Karpas-422 (cell line): ENCODE measurements at regions not wholly inside any gene's neighbourhood (a gene's known extent, or its start where the extent isn't known, plus 50 kb on each side); places are given as distances from the start of the nearest gene placed in this dataset.

Experiments used
- DNase-seq: peaks from one replicate; pipeline ENCODE4 v3.0.0-alpha.2; 2015
- H2AFZ ChIP-seq: fragments of 200-600 bp; sonication (generic); 2 replicates; pipeline ENCODE4 v1.6.1; 2014; ENCODE audit warnings: antibody characterized with exemption, low read length, mixed read lengths
- H3K27ac ChIP-seq: fragments of 200-600 bp; sonication (generic); 2 replicates; pipeline ENCODE4 v1.5.1; 2014; ENCODE audit warnings: mild to moderate bottlenecking, low read length, moderate library complexity
- H3K27me3 ChIP-seq: fragments of 200-600 bp; sonication (generic); 2 replicates; pipeline ENCODE4 v1.6.1; 2014; ENCODE audit warnings: low read length, mixed read lengths
- H3K36me3 ChIP-seq: fragments of 200-600 bp; sonication (generic); 2 replicates; pipeline ENCODE4 v1.6.1; 2014; ENCODE audit warnings: low read length, mixed read lengths; ENCODE audit not compliant: insufficient read depth
- H3K4me1 ChIP-seq: fragments of 200-600 bp; sonication (generic); 2 replicates; pipeline ENCODE4 v1.6.1; 2014; ENCODE audit warnings: mild to moderate bottlenecking, low read length, mixed read lengths
- H3K4me2 ChIP-seq: fragments of 200-600 bp; sonication (generic); 2 replicates; pipeline ENCODE4 v1.6.1; 2014; ENCODE audit warnings: low read length, low read depth, mild to moderate bottlenecking; ENCODE audit not compliant: poor library complexity, severe bottlenecking
- H3K4me3 ChIP-seq: fragments of 200-600 bp; sonication (generic); 2 replicates; pipeline ENCODE4 v1.5.1; 2014; ENCODE audit warnings: mild to moderate bottlenecking, antibody characterized with exemption, low read length, mixed read lengths
- H3K79me2 ChIP-seq: fragments of 200-600 bp; sonication (generic); 2 replicates; pipeline ENCODE4 v1.6.1; 2014; ENCODE audit warnings: mild to moderate bottlenecking, low read length, mixed read lengths
- H3K9ac ChIP-seq: fragments of 200-600 bp; sonication (generic); 2 replicates; pipeline ENCODE4 v1.6.0; 2014; ENCODE audit warnings: low read length
- H3K9me2 ChIP-seq: fragments of 200-600 bp; sonication (generic), shearing (Covaris generic); replicated peaks from 2 replicates; pipeline ENCODE4 v1.6.0; 2014; ENCODE audit warnings: mild to moderate bottlenecking, low read length, moderate library complexity; ENCODE audit not compliant: insufficient read depth
- H3K9me3 ChIP-seq: fragments of 300-700, 200-600 bp; sonication (generic); 2 replicates; pipeline ENCODE4 v1.6.1; 2014; ENCODE audit warnings: low read length, mixed read lengths
- H4K20me1 ChIP-seq: fragments of 200-600 bp; sonication (generic); 2 replicates; pipeline ENCODE4 v1.6.1; 2014; ENCODE audit warnings: mild to moderate bottlenecking, antibody characterized with exemption, low read length, low read depth; ENCODE audit not compliant: insufficient read depth

DNA sequence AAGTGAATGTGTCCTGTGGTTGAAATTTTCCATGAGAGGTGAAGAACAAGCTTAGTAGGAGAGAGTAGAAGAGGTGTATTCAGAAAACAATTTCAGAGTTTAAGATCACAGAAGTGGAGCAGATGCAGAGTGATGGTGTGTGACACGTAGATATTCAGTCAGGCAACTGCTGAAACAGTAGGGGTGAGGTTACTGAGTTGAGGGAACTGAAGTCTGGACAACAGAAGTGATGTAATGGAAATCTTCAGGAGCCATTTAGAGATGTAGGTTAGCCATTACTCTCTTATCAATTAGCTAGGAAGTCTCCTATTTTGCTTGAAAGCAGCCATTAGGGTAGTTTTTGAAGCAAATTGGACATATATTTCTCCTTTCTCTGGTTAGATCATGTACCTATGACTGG lies 584.4 kb downstream of the PKHD1 start:
- Histone ChIP-seq H4K20me1 (no peaks in the 10 kb centered on the region), H3K4me3 (no peak overlapping the region), H3K4me2 (no peak overlapping the region)

DNA sequence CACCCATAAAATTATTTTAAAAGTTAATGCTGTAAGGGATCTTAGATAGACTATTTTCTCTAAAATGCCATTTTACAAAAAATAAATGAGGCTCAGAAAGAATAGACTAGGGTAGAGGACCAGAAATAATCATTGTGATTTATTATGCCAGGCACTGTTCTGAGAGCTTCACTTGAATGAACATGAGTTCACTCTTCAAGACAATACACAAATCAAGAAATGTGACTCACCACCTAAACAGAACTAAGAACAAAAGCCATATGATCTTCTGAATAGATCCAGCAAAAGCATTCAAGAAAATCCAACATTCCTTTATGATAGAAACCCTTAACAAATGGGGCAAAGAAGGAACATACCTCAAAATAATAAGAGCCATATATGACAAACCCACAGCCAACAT lies 582.0 kb downstream of the PKHD1 start:
- no peak overlapping the region for H3K4me3 ChIP-seq
- H3K4me2 ChIP-seq, result no peak overlapping the region
- no peaks in the 10 kb centered on the region for H3K27me3 ChIP-seq
- H3K4me1 ChIP-seq, result no peaks in the 10 kb centered on the region
- H2AFZ ChIP-seq, result no peak overlapping the region
- H3K36me3 ChIP-seq, result no peaks in the 10 kb centered on the region
- H4K20me1 ChIP-seq, result no peaks in the 10 kb centered on the region
- H3K27ac ChIP-seq, result no peak overlapping the region
- no peaks in the 10 kb centered on the region for H3K79me2 ChIP-seq
- DNase-seq, result no peak
- H3K9ac ChIP-seq, result no peak overlapping the region
- H3K9me3 ChIP-seq, result no peaks in the 10 kb centered on the region
- no peaks in the 10 kb centered on the region for H3K9me2 ChIP-seq

More for the DNA sequence above, 584.4 kb downstream of the PKHD1 start:
- H3K9me2 ChIP-seq, result no peaks in the 10 kb centered on the region
- no peaks in the 10 kb centered on the region for H3K9me3 ChIP-seq
- H3K36me3 ChIP-seq, result no peaks in the 10 kb centered on the region
- no peak overlapping the region for H2AFZ ChIP-seq
- H3K9ac ChIP-seq, result no peak overlapping the region
- no peaks in the 10 kb centered on the region for H3K27me3 ChIP-seq
- no peaks in the 10 kb centered on the region for H3K4me1 ChIP-seq
- H3K27ac ChIP-seq, result no peak overlapping the region
- no peak for DNase-seq
- H3K79me2 ChIP-seq, result no peaks in the 10 kb centered on the region

- Histone ChIP-seq H3K36me3 (no peaks in the 10 kb centered on the region), H3K9me2 (no peaks in the 10 kb centered on the region), H3K4me1 (no peaks in the 10 kb centered on the region), H3K9me3 (no peaks in the 10 kb centered on the region), H2AFZ (no peak overlapping the region), H4K20me1 (no peaks in the 10 kb centered on the region), H3K79me2 (no peaks in the 10 kb centered on the region), H3K27ac (no peak overlapping the region), H3K27me3 (no peaks in the 10 kb centered on the region), H3K4me3 (no peak overlapping the region), H3K9ac (no peak overlapping the region), H3K4me2 (no peak overlapping the region)
- DNase-seq, result no peak
Observed at GRCh38 chr6:51509597-51509996, 577.8 kb downstream of the PKHD1 start.

GRCh38 chr6:51511081-51511480 lies 576.3 kb downstream of the PKHD1 start:
- H3K27ac ChIP-seq, result no peak overlapping the region
- no peaks in the 10 kb centered on the region for H3K9me3 ChIP-seq
- H3K9me2 ChIP-seq, result no peaks in the 10 kb centered on the region
- H4K20me1 ChIP-seq, result no peaks in the 10 kb centered on the region
- no peak overlapping the region for H3K9ac ChIP-seq
- H3K4me3 ChIP-seq, result no peak overlapping the region
- H3K27me3 ChIP-seq, result 0 out of 2 replicates have a peak, but pooled peaks cover 4% of the 10 kb centered on the region
- no peaks in the 10 kb centered on the region for H3K4me1 ChIP-seq
- H3K36me3 ChIP-seq, result no peaks in the 10 kb centered on the region
- H3K79me2 ChIP-seq, result no peaks in the 10 kb centered on the region
- DNase-seq, result no peak
- no peak overlapping the region for H3K4me2 ChIP-seq
- no peak overlapping the region for H2AFZ ChIP-seq

DNA sequence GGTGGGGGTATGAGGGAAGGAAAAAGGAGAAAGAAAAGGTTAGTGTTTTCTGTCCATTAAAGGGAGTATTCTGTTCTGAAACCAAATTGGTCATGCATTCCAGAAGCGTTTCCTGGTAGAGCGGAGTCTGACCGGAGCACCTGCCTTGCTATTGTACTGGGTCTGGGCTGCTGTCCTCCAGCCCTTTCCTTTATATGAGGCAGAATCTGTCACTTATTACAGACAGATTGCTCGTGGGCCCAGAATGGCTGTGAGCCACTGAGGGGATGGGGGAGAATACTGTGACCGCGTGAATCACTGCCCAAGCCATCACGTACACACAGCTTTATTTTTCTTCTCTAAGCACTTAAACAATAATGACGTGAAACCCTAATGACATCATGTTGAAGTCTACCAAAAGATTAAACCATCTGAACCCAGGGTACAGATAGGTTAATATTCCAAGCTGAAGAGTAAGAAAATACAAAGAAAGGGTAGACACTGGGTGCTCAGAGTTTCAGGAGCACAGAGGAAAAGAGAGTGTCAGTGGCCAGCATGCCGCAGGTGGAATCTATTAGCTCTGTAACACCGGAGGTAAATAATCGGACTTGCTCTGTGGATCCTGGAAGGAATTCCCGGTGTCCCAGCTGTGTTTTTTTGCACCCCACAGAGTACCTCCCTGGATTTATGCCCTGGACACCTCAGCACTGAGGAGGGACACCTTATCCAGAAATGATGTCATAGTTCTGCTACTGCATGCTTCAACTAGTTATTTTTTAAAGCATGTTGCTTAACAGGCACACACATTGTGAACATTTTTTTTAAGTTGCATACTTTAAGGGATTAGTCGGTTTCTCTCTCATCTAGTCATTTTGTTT lies 573.3 kb downstream of the PKHD1 start:
- Histone ChIP-seq H3K9me3 (no peaks in the 10 kb centered on the region), H3K79me2 (no peaks in the 10 kb centered on the region), H3K4me1 (no peaks in the 10 kb centered on the region), H3K9me2 (no peaks in the 10 kb centered on the region), H4K20me1 (no peaks in the 10 kb centered on the region), H3K4me3 (no peak overlapping the region), H2AFZ (no peak overlapping the region), H3K9ac (no peak overlapping the region), H3K4me2 (no peak overlapping the region), H3K36me3 (no peaks in the 10 kb centered on the region), H3K27me3 (0 out of 2 replicates have a peak, but pooled peaks cover 4% of the 10 kb centered on the region), H3K27ac (no peak overlapping the region)
- no peak for DNase-seq

- Histone ChIP-seq H3K9ac (no peak overlapping the region), H2AFZ (no peak overlapping the region)
Observed at GRCh38 chr6:51514748-51515402, 572.5 kb downstream of the PKHD1 start.

DNA sequence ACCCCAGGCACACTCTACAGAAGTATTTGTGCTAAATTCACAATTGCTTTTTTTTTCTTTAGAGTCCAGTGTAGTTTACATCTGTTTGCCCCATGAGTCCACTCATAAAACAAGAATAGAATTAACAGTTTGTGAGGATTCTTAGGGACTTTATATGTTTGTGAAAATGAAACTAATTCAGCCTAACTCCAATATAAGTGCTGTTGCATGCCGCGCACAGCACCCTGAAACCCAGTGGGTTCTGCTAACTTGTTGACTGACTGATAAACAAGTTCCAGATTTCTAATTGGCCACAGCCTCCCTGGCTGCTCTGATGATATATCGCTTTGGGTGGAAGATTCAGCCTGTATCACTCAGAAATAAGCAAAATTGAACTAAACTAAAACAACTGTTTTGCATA lies 561.4 kb downstream of the PKHD1 start:
- H3K4me2 ChIP-seq, result no peak overlapping the region
- H3K9ac ChIP-seq, result no peak overlapping the region
- H3K27ac ChIP-seq, result no peak overlapping the region
- no peaks in the 10 kb centered on the region for H4K20me1 ChIP-seq
- no peaks in the 10 kb centered on the region for H3K27me3 ChIP-seq
- no peaks in the 10 kb centered on the region for H3K36me3 ChIP-seq
- no peaks in the 10 kb centered on the region for H3K79me2 ChIP-seq
- H2AFZ ChIP-seq, result no peak overlapping the region
- H3K9me2 ChIP-seq, result no peaks in the 10 kb centered on the region
- H3K4me1 ChIP-seq, result no peaks in the 10 kb centered on the region
- no peak overlapping the region for H3K4me3 ChIP-seq
- DNase-seq, result no peak
- no peaks in the 10 kb centered on the region for H3K9me3 ChIP-seq

More at GRCh38 chr6:51514748-51515402, 572.5 kb downstream of the PKHD1 start:
- no peak for DNase-seq
- no peaks in the 10 kb centered on the region for H3K4me1 ChIP-seq
- no peaks in the 10 kb centered on the region for H3K79me2 ChIP-seq
- H4K20me1 ChIP-seq, result no peaks in the 10 kb centered on the region
- 0 out of 2 replicates have a peak, but pooled peaks cover 4% of the 10 kb centered on the region for H3K27me3 ChIP-seq
- H3K9me3 ChIP-seq, result no peaks in the 10 kb centered on the region
- no peak overlapping the region for H3K4me3 ChIP-seq
- no peaks in the 10 kb centered on the region for H3K9me2 ChIP-seq
- no peak overlapping the region for H3K4me2 ChIP-seq
- no peaks in the 10 kb centered on the region for H3K36me3 ChIP-seq
- H3K27ac ChIP-seq, result no peak overlapping the region

DNA sequence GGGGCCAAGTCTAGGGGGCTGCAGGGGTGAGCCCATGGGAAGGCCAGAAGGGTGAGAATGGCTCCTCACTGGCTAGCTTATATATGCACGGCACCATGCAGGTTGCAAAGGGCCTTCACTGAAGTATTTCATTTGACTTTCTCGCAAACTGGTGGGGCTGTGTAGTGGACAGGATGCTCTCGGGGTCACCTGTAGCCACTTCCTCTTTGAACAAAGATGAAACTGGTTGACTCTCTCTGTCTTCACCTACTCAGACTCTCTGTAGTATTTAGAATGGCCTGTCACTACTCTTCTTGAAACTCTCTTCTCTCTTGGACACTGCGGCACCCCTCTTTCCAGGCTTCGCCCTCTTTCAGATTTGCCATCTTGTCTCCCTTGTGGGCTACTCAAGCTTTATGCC lies 560.5 kb downstream of the PKHD1 start:
- Histone ChIP-seq H3K9ac (no peak overlapping the region), H3K36me3 (no peaks in the 10 kb centered on the region), H3K4me1 (no peaks in the 10 kb centered on the region), H3K4me3 (no peak overlapping the region), H3K9me3 (no peaks in the 10 kb centered on the region), H4K20me1 (no peaks in the 10 kb centered on the region), H2AFZ (no peak overlapping the region), H3K27me3 (no peaks in the 10 kb centered on the region), H3K4me2 (no peak overlapping the region), H3K27ac (no peak overlapping the region), H3K9me2 (no peaks in the 10 kb centered on the region), H3K79me2 (no peaks in the 10 kb centered on the region)
- no peak for DNase-seq
